Testis (tissue), 2 donors: ENCODE measurements at regions not wholly inside any gene's neighbourhood (a gene's known extent, or its start where the extent isn't known, plus 50 kb on each side); places are given as distances from the start of the nearest gene placed in this dataset.

Experiments used
- DNase-seq: peaks from one replicate; pipeline ENCODE4 v3.0.0-alpha.2; 2019
- H3K27ac ChIP-seq, 2 donors: fragments of 200-600 bp; sonication (generic); one replicate each; pipeline ENCODE4 v1.5.1; 2019
- H3K27me3 ChIP-seq: fragments of 200-600 bp; sonication (generic); one replicate; pipeline ENCODE4 v1.5.1; 2019
- H3K36me3 ChIP-seq: fragments of 200-600 bp; sonication (generic); one replicate; pipeline ENCODE4 v1.5.1; 2017; ENCODE audit warnings: low read depth; ENCODE audit errors: missing control alignments
- H3K4me1 ChIP-seq: fragments of 200-600 bp; sonication (generic); one replicate; pipeline ENCODE4 v1.5.1; 2019
- H3K4me3 ChIP-seq, 2 donors: fragments of 200-600 bp; sonication (generic); one replicate each; pipeline ENCODE4 v1.5.1; 2017 to 2019
- H3K9me3 ChIP-seq: fragments of 200-600 bp; sonication (generic); one replicate; pipeline ENCODE4 v1.5.1; 2017
- POLR2A ChIP-seq: fragments of 450-650 bp; IDR thresholded peaks from one replicate; pipeline ENCODE4 v1.6.1; 2017; ENCODE audit warnings: antibody characterized with exemption, mild to moderate bottlenecking, moderate library complexity
- WGBS, 2 donors: methylation state at CpG; one replicate each; pipeline ENCODE4 v1.1.5; 2018; 5-methylcytosine and 5-hydroxymethylcytosine counted together
- intact Hi-C: fragments of 100-400 bp; cut with DNase I; formaldehyde crosslinking; loops from one replicate; pipeline ENCODE4 v1.15.1; 2023; ENCODE audit warnings: low total_unique reads
- TF ChIP-seq, protein P1 (sequence below), 3 experiments: fragments of 450-650 bp in 2 of 3; fragments of 200-600 bp in 1 of 3; sonication (generic) in 1 of 3; IDR thresholded peaks; one replicate each; pipeline ENCODE4 v1.5.1; 2016 to 2019; ENCODE audit warnings: antibody characterized with exemption in 3 of 3, mild to moderate bottlenecking in 2 of 3, moderate library complexity in 1 of 3

DNA sequence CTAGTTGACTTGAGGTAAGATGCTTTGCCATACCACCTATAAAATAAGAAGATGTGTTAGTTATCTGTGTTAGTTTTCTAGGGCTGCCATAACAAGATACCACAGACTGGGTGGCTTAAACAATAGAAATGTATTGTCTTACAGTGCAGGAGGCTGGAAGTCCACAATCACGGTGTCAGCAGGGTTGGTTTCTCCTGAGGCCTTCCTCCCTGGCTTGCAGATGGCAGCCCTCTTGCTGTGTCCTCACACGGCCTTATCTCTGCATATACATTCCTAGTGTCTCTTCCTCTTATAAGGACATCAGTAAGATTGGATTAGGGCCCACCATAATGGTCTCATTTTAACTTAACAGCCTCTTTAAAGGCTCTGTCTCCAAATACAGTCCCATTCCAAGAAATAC, 192.1 kb downstream of the GATA3 start:
- Histone ChIP-seq H3K27ac (no peak overlapping the region), H3K9me3 (no peaks in the 10 kb centered on the region), H3K4me3 (no peak overlapping the region), H3K27me3 (no peaks in the 10 kb centered on the region), H3K4me1 (no peaks in the 10 kb centered on the region), H3K36me3 (no peaks in the 10 kb centered on the region)
- WGBS, 2 donors: 79 to 100% methylated on average over 2 of the region's 2 CpGs
- intact Hi-C loops: no loop called here
- no peak for DNase-seq
- TF ChIP-seq, protein P1, sequence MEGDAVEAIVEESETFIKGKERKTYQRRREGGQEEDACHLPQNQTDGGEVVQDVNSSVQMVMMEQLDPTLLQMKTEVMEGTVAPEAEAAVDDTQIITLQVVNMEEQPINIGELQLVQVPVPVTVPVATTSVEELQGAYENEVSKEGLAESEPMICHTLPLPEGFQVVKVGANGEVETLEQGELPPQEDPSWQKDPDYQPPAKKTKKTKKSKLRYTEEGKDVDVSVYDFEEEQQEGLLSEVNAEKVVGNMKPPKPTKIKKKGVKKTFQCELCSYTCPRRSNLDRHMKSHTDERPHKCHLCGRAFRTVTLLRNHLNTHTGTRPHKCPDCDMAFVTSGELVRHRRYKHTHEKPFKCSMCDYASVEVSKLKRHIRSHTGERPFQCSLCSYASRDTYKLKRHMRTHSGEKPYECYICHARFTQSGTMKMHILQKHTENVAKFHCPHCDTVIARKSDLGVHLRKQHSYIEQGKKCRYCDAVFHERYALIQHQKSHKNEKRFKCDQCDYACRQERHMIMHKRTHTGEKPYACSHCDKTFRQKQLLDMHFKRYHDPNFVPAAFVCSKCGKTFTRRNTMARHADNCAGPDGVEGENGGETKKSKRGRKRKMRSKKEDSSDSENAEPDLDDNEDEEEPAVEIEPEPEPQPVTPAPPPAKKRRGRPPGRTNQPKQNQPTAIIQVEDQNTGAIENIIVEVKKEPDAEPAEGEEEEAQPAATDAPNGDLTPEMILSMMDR (IDR thresholded peaks at IDR 0.05): no peak
- TF ChIP-seq POLR2A: no peak

DNA sequence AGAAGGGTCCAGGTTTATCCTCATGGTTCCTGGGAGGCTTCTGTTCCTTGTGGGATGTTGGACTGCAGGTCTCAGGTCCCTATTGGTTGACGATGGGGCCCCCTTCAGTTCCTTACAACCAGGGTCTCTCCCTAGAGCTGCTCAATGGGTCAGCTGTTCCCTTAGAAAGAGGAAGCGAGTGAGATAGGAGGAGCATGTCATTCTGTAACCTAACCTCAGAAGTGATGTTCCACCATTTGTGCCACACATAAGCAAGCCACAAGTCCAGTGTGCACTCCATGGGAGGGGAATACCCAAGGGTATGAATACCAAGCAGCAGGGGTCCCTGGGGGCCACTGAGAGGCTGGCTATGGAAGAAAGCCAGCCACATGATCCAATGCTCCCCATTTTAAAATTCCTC, 192.7 kb downstream of the GATA3 start:
- intact Hi-C loops: no loop called here
- Histone ChIP-seq H3K4me1 (no peaks in the 10 kb centered on the region), H3K4me3 (no peak overlapping the region), H3K9me3 (no peaks in the 10 kb centered on the region), H3K27me3 (no peaks in the 10 kb centered on the region), H3K36me3 (no peaks in the 10 kb centered on the region), H3K27ac (no peak overlapping the region)
- TF ChIP-seq, protein P1 (IDR thresholded peaks at IDR 0.05): no peak
- no peak for DNase-seq
- 93 to 95% methylated on average over 2 of the region's 2 CpGs for WGBS, 2 donors

DNA sequence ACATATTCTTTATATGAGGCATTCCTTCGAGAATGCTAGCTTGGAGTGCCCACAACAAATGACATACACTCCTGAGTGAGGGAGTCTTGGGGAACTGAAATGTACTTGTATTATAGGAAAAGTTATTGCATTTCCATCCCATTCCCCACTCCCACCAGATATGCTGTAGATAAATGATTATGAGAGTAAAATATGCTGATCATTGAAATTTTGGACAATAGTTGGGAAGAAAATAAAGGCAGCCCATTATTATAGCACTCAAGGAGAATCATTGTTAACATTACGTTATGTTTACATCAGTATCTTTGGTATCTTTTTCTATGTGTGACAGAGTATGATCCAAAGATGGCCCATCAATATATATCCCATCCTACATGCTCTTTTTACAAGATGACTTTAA, 194.4 kb downstream of the GATA3 start:
- intact Hi-C loops: no loop called here
- no peak for DNase-seq
- H3K9me3 ChIP-seq: no peaks in the 10 kb centered on the region
- no peaks in the 10 kb centered on the region for H3K4me1 ChIP-seq
- no peak overlapping the region for H3K4me3 ChIP-seq
- no peak overlapping the region for H3K27ac ChIP-seq
- H3K27me3 ChIP-seq: no peaks in the 10 kb centered on the region
- TF ChIP-seq, protein P1 (IDR thresholded peaks at IDR 0.05): no peak
- TF ChIP-seq POLR2A: no peak
- no peaks in the 10 kb centered on the region for H3K36me3 ChIP-seq
- WGBS, 2 donors: 80 to 85% methylated on average over 2 of the region's 2 CpGs

DNA sequence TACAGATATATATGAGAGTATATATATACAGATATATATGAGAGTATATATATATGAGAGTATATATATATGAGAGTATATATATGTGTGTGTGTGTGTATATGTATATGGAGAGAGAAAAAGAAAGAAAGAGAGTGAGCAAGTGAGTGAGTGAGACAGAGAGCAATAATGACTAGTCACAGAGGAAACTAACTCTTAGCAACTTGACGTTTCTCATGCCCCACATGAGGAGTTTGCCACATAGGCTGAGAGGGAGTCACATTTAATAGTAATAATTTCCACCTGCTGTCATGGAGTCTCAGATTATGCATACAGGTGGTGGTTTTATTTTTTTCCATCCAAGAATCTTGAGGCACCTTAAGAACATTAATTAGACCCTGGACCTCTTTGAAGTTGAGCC, 199.9 kb downstream of the GATA3 start:
- intact Hi-C loops: no loop called here
- no peaks in the 10 kb centered on the region for H3K9me3 ChIP-seq
- H3K4me3 ChIP-seq: no peak overlapping the region
- no peak overlapping the region for H3K27ac ChIP-seq
- DNase-seq: no peak
- no peak for TF ChIP-seq POLR2A
- TF ChIP-seq, protein P1 (IDR thresholded peaks at IDR 0.05): no peak
- no peaks in the 10 kb centered on the region for H3K27me3 ChIP-seq
- 52 to 75% methylated on average over 1 of the region's 1 CpG for WGBS, 2 donors
- H3K4me1 ChIP-seq: no peaks in the 10 kb centered on the region
- H3K36me3 ChIP-seq: no peaks in the 10 kb centered on the region

DNA sequence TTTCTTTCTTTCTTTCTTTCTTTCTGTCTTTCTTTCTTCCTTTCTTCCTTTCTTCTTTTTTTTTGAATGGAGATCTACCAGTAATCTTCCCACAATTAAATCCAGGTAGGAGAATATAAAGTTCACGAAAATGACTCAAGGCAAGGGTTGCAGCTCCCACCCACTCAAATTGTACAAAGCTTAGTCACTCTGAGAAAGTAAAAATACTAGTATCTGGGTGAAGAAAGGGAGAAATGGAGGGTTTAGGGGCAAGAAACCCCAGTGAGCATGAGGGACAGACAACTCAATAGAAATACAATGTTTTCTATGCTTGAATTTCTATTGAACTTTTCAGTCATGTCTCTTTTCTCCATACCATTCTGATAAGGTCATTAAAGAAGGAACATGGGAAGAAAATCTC, 200.8 kb downstream of the GATA3 start:
- H3K4me3 ChIP-seq: no peak overlapping the region
- no peaks in the 10 kb centered on the region for H3K9me3 ChIP-seq
- 88 to 89% methylated on average over 1 of the region's 1 CpG for WGBS, 2 donors
- intact Hi-C loops: no loop called here
- H3K36me3 ChIP-seq: no peaks in the 10 kb centered on the region
- DNase-seq: no peak
- TF ChIP-seq, protein P1 (IDR thresholded peaks at IDR 0.05): no peak
- no peak for TF ChIP-seq POLR2A
- no peaks in the 10 kb centered on the region for H3K4me1 ChIP-seq
- H3K27ac ChIP-seq: no peak overlapping the region
- H3K27me3 ChIP-seq: no peaks in the 10 kb centered on the region
